HPDE6-E6E7 (cell line): ENCODE measurements at regions not wholly inside any gene's neighbourhood (a gene's known extent, or its start where the extent isn't known, plus 50 kb on each side); places are given as distances from the start of the nearest gene placed in this dataset.

Source experiments
- DNase-seq: peaks from one replicate; pipeline ENCODE4 v3.0.0; 2011; ENCODE audit warnings: missing footprints; ENCODE audit errors: extremely low spot score

DNA sequence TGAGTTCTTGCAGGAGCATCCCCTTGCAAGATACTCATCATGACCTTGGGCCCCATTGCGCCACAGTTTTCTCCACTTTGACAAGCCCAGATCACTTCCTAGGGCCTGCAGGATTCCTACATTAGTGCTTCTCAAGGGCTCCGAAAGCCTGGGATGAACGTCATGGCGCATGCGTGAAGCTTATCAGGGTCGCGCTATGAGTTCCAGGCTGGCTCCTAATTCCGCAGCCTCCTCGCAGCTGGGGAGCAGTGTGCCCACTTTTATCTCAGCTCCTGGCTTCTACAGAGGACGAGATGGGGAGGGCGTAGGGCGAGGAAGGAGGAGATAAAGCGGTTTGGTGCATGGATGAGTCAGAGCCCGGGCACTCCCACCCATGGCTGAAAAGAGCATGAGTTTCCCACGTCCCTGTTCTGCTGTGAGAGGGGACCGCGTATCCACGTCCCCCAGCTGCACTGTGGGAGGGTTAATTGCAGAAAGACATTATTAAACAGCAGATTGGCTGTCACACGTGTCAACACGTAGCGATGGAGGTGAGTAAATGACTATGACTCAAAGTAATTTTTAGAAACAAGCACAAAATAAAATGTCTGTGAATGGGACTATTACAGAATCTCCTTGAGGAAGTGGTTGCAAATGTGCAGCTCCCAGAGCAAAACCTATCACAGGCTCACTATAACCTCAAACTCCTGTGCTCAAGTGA lies 72.9 kb upstream of the DSP start:
- DNase-seq = peak; percentile 61

DNA sequence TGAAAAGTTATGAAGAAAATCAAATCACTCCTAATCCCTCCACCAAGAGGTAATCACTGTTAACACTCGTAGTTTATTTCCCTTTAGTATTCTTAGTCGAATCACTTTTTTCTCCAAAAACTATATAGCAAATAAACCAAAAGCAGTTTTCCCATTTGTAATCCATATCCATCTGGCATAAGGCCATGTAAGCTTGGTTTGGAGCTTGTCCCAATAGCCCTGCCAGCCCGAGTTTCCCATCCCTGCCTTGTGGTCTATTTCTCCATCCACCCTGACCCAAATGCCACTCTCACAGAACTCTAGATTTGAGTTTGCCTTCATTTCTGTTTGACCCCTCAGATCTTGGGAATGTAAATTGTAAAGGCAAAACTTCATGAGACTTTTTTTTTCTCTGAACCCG lies 71.8 kb upstream of the DSP start:
- no peak for DNase-seq

DNA sequence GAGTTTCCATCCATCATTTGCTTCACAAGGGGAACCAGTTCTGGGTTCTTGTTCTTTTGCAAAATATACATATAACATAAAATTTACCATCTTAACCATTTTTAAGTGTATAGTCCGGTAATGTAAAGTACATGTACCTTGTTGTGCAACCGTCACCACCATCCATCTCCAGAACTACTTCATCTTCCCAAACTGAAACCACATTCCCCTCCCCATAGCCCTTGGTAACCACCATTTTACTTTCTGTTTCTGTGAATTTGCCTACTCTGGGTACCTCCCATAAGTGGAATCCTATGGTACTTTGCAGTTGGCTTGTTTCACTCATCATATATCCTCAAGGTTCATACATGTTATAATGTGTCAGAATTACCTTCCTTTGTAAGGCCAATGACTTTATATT lies 70.3 kb upstream of the DSP start:
- DNase-seq = no peak

- DNase-seq = no peak
These were observed 67.4 kb upstream of the DSP start for GRCh38 chr6:7473805-7474719.

DNA sequence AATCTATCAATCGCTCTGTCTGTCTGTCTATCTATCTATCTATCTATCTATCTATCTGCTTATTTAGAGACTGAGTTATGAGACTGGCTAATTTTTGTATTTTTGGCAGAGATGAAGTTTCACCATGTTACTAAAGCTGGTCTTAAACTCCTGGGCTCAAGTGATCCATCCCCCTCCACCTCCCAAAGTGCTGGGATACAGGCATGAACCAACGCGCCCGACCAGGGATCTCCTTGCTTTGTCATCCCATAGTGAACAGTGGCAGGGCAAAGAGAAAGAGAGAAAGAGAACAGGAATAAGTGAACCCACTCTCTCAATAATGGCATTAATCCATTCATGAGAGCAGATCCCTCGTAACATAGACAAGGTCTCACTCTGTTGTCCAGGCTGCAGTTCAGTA lies 66.4 kb upstream of the DSP start:
- no peak for DNase-seq

- peak; percentile 94 for DNase-seq
These were observed 61.6 kb upstream of the DSP start for GRCh38 chr6:7479801-7480266.

GRCh38 chr6:7484666-7485065 lies 56.8 kb upstream of the DSP start:
- no peak for DNase-seq

DNA sequence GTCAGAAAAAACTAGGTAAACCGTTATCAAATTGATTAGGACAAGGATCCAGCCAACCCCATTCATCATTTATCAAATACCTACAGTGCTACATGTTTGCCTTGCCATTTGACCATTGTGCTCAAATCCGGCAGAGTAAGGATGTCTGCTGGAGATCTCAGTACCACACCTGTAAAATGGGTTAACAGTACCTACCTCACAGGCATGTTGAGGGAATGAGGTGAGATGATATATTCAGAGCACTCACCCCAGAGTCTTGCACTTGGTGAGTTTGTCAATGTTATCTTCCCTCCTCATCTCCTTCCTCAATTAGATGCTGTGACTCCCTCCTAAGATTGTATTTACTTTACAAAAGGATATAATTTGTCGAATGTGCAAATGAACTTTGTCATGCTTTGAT lies 54.5 kb upstream of the DSP start:
- DNase-seq = no peak

GRCh38 chr6:7488494-7488893 lies 53.0 kb upstream of the DSP start:
- no peak for DNase-seq

DNA sequence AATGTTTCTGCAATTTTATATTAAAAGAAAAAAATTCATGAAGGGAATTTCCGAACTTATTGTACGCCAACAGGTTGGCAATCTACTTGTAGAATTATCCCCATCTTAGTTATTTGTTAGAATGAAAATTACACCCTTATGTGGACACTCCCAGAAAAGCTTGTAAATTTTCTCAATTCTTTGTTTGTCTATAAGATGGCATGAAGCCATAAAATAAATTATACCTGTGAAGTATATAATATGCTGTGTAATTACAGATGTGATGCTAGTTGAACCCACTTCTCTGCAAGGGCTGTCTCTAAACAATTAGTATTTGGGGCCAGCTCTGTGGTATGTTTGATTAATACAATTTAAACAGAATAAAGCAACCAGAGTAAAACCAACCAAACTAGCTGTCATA lies 52.1 kb upstream of the DSP start:
- DNase-seq = no peak
